Head of caudate nucleus (tissue), 42 donors: ENCODE measurements at regions not wholly inside any gene's neighbourhood (a gene's known extent, or its start where the extent isn't known, plus 50 kb on each side); places are given as distances from the start of the nearest gene placed in this dataset.

Experiments used
- DNase-seq, 42 donors: peaks; one replicate each; pipeline versions ENCODE4 v3.0.0 to v3.0.0-alpha.2; 2020 to 2021; ENCODE audit warnings: mixed read lengths in 7 of 42
- intact Hi-C: fragments of 100-400 bp; cut with DNase I; formaldehyde crosslinking; loops from one replicate; pipeline ENCODE4 v1.15.0; 2022

GRCh38 chr7:155209478-155210319 is 88.0 kb upstream of the INSIG1 start:
- intact Hi-C loops, result no loop called here
- no peak for DNase-seq

- peak in 2 of 42 donors; percentile 24 to 28 for DNase-seq
- intact Hi-C loops, result no loop called here
Measured at GRCh38 chr7:155210356-155210755, 87.3 kb upstream of the INSIG1 start.

- peak in 1 of 42 donors; percentile 19 for DNase-seq
- intact Hi-C loops, result no loop called here
Measured at GRCh38 chr7:155211173-155211572, 86.5 kb upstream of the INSIG1 start.

- intact Hi-C loops, result no loop called here
- no peak for DNase-seq
Measured at GRCh38 chr7:155211761-155212160, 85.9 kb upstream of the INSIG1 start.

GRCh38 chr7:155212301-155213015 is 85.2 kb upstream of the INSIG1 start:
- peak in 1 of 42 donors; percentile 12 for DNase-seq
- intact Hi-C loops, result no loop called here

GRCh38 chr7:155213385-155213784 is 84.3 kb upstream of the INSIG1 start:
- DNase-seq, result peak in 1 of 42 donors; percentile 28
- intact Hi-C loops, result no loop called here

- intact Hi-C loops, result no loop called here
- peak in 1 of 42 donors; percentile 28 for DNase-seq
Measured at GRCh38 chr7:155213955-155214740, 83.5 kb upstream of the INSIG1 start.

- intact Hi-C loops, result no loop called here
- DNase-seq, result peak in 1 of 42 donors; percentile 17
Measured at GRCh38 chr7:155215576-155216325, 81.9 kb upstream of the INSIG1 start.

- DNase-seq, result peak in 1 of 42 donors; percentile 7
- intact Hi-C loops, result no loop called here
Measured at GRCh38 chr7:155216475-155217272, 81.0 kb upstream of the INSIG1 start.

GRCh38 chr7:155217634-155218033 is 80.0 kb upstream of the INSIG1 start:
- intact Hi-C loops, result no loop called here
- DNase-seq, result no peak

GRCh38 chr7:155218276-155219153 is 79.2 kb upstream of the INSIG1 start:
- intact Hi-C loops, result no loop called here
- DNase-seq, result peak in 4 of 42 donors; percentile 2 to 25 (median 12)

GRCh38 chr7:155219154-155219531 is 78.5 kb upstream of the INSIG1 start:
- intact Hi-C loops, result no loop called here
- DNase-seq, result peak in 2 of 42 donors; percentile 7 to 25

- intact Hi-C loops, result no loop called here
- peak in 1 of 42 donors; percentile 22 for DNase-seq
Measured at GRCh38 chr7:155219947-155220769, 77.5 kb upstream of the INSIG1 start.

- intact Hi-C loops, result no loop called here
- peak in 1 of 42 donors; percentile 24 for DNase-seq
Measured at GRCh38 chr7:155220903-155221302, 76.8 kb upstream of the INSIG1 start.

- intact Hi-C loops, result no loop called here
- DNase-seq, result peak in 1 of 42 donors; percentile 10
Measured at GRCh38 chr7:155221547-155221946, 76.1 kb upstream of the INSIG1 start.

- no peak for DNase-seq
- intact Hi-C loops, result no loop called here
Measured at GRCh38 chr7:155222061-155222460, 75.6 kb upstream of the INSIG1 start.
